Upper lobe of right lung (tissue), 1 donor: ENCODE measurements at regions not wholly inside any gene's neighbourhood (a gene's known extent, or its start where the extent isn't known, plus 50 kb on each side); places are given as distances from the start of the nearest gene placed in this dataset.
A peak's percentile ranks its signal among the peaks of the same experiment; 100 is the strongest.

ENCODE experiments used
- ATAC-seq: fragments of 200-7000 bp; cut with Tn5 transposase; one replicate; pipeline ENCODE4 v1.9.1; 2020; ENCODE audit warnings: mild to moderate bottlenecking, moderate library complexity
- DNase-seq: peaks from one replicate; pipeline ENCODE4 v3.0.0-alpha.2; 2020
- H3K27ac ChIP-seq: fragments of 200-600 bp; one replicate; pipeline ENCODE4 v1.8.0; 2022
- H3K27me3 ChIP-seq: fragments of 200-600 bp; one replicate; pipeline ENCODE4 v1.8.0; 2022; ENCODE audit warnings: mild to moderate bottlenecking
- H3K36me3 ChIP-seq: fragments of 200-600 bp; one replicate; pipeline ENCODE4 v1.8.0; 2022
- H3K4me1 ChIP-seq: fragments of 200-600 bp; one replicate; pipeline ENCODE4 v1.8.0; 2022
- H3K4me3 ChIP-seq: fragments of 200-600 bp; one replicate; pipeline ENCODE4 v1.8.0; 2022; ENCODE audit warnings: mild to moderate bottlenecking
- H3K9me3 ChIP-seq: fragments of 200-600 bp; one replicate; pipeline ENCODE4 v1.8.0; 2022
- CTCF ChIP-seq: fragments of 200-600 bp; IDR thresholded peaks from one replicate; pipeline ENCODE4 v1.8.0; 2022; ENCODE audit warnings: antibody characterized with exemption
- intact Hi-C: fragments of 100-400 bp; cut with DNase I; formaldehyde crosslinking; loops from one replicate; pipeline ENCODE4 v1.11.0; 2022
- donor health status: DM: no; HTN: yes; CAD: no; lungs with severe emphysema.

GRCh38 chr6:139920027-139920775, 545.8 kb upstream of the CITED2 start:
- ATAC-seq (peak; percentile 68), DNase-seq (no peak)
- H3K36me3 ChIP-seq, result no peaks in the 10 kb centered on the region
- H3K4me3 ChIP-seq, result no peak overlapping the region
- H3K9me3 ChIP-seq, result no peaks in the 10 kb centered on the region
- peak overlapping the region; percentile 31 for H3K27ac ChIP-seq
- TF ChIP-seq CTCF, result no peak
- peaks cover 5% of the 10 kb centered on the region for H3K4me1 ChIP-seq
- no peaks in the 10 kb centered on the region for H3K27me3 ChIP-seq
- intact Hi-C loops, result no loop called here

- no peak for TF ChIP-seq CTCF
- peak overlapping the region; percentile 13 for H3K27ac ChIP-seq
- ATAC-seq (peak; percentile 40), DNase-seq (no peak)
- peaks cover 5% of the 10 kb centered on the region for H3K4me1 ChIP-seq
- intact Hi-C loops, result no loop called here
- H3K36me3 ChIP-seq, result no peaks in the 10 kb centered on the region
- no peaks in the 10 kb centered on the region for H3K27me3 ChIP-seq
- no peak overlapping the region for H3K4me3 ChIP-seq
- H3K9me3 ChIP-seq, result no peaks in the 10 kb centered on the region
Observed at GRCh38 chr6:139919107-139920026, 544.9 kb upstream of the CITED2 start.

GRCh38 chr6:139917951-139918630, 543.6 kb upstream of the CITED2 start:
- H3K9me3 ChIP-seq, result no peaks in the 10 kb centered on the region
- H3K4me1 ChIP-seq, result peaks cover 5% of the 10 kb centered on the region
- intact Hi-C loops, result no loop called here
- no peaks in the 10 kb centered on the region for H3K27me3 ChIP-seq
- TF ChIP-seq CTCF, result no peak
- no peaks in the 10 kb centered on the region for H3K36me3 ChIP-seq
- no peak overlapping the region for H3K4me3 ChIP-seq
- DNase-seq (no peak), ATAC-seq (no peak)
- no peak overlapping the region for H3K27ac ChIP-seq

GRCh38 chr6:139914910-139915309, 540.5 kb upstream of the CITED2 start:
- H3K4me3 ChIP-seq, result no peak overlapping the region
- no peaks in the 10 kb centered on the region for H3K36me3 ChIP-seq
- no peaks in the 10 kb centered on the region for H3K27me3 ChIP-seq
- ATAC-seq (no peak), DNase-seq (no peak)
- no peaks in the 10 kb centered on the region for H3K9me3 ChIP-seq
- H3K4me1 ChIP-seq, result no peaks in the 10 kb centered on the region
- intact Hi-C loops, result no loop called here
- H3K27ac ChIP-seq, result no peak overlapping the region
- TF ChIP-seq CTCF, result no peak

- no peak for DNase-seq
- no peaks in the 10 kb centered on the region for H3K9me3 ChIP-seq
- no peaks in the 10 kb centered on the region for H3K4me1 ChIP-seq
- no peaks in the 10 kb centered on the region for H3K36me3 ChIP-seq
- no peaks in the 10 kb centered on the region for H3K27me3 ChIP-seq
- H3K4me3 ChIP-seq, result no peak overlapping the region
- TF ChIP-seq CTCF, result no peak
- intact Hi-C loops, result no loop called here
- no peak overlapping the region for H3K27ac ChIP-seq
- ATAC-seq, result no peak
Observed at GRCh38 chr6:139912735-139913400, 538.4 kb upstream of the CITED2 start.
